ENCODE measurements at regions not wholly inside any gene's neighbourhood (a gene's known extent, or its start where the extent isn't known, plus 50 kb on each side); places are given as distances from the start of the nearest gene placed in this dataset.

- no peak for DNase-seq (ENCODE audit: low read depth)
Observed at GRCh38 chr14:29278301-29279263, 512.0 kb downstream of the FOXG1 start.

DNA sequence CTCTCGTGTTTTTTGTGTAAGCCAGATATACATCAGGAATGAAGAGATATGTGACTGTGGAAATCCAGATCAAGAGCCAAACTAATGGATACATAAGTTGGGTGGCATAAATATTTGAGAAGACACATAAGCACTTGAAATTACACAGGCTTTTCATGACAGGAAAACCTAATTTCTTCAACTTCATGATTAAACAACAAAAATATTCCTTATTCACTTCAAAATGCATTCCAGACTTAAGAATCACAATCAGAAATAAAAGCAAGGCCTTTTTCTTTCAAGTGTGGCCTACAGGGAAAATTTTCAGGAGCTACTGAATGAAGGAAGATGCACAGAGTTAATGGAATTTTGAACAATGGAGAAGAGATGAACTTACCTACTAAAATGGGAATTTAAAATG lies 515.6 kb downstream of the FOXG1 start:
- no peak for DNase-seq (ENCODE audit: low read depth)

GRCh38 chr14:29290441-29290840 lies 523.9 kb downstream of the FOXG1 start:
- DNase-seq (ENCODE audit: low read depth): no peak

DNA sequence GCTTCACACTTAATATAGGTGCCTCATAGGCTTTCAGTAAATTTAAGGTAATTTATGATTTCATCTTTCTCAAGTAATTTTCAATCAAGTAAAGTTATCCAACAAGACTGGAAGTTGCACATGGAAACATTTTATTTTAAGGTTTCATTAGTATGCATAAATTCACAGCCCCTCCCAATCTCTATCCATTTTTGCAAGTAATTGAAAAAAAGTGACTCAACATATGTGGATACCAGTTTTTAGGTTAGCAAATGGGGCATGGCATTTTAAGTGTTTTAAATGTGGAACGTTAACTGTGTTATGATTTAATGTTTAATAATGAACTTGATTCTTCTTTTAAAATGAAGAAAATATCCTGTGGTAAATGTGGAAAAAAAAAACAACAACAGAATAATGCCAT lies 532.8 kb downstream of the FOXG1 start:
- no peak for DNase-seq (ENCODE audit: low read depth)

GRCh38 chr14:29301571-29301970 lies 535.0 kb downstream of the FOXG1 start:
- no peak for DNase-seq (ENCODE audit: low read depth)

DNA sequence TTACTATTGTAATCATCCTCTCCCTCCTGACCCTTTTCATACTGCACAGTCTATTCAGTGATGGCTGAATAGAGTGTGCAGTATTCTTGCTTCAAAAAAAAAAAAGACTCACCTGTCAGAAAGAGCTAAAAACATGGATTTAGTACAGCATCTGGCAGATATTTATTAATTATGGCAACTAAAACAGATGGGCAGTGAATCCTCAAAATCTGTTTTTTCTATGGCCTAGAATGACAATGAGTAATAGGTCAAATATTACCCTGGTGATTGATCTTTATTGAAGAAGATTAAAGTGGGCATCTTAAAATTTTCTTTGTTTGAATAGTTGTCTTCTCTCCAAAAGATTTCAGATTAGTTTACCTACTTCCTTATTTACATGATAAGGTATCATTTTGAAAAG lies 543.6 kb downstream of the FOXG1 start:
- DNase-seq (ENCODE audit: low read depth): no peak

GRCh38 chr14:29310757-29311156 lies 544.2 kb downstream of the FOXG1 start:
- DNase-seq (ENCODE audit: low read depth): peak; percentile 32

GRCh38 chr14:29311983-29312382 lies 545.4 kb downstream of the FOXG1 start:
- DNase-seq (ENCODE audit: low read depth): peak; percentile 3

- DNase-seq (ENCODE audit: low read depth): no peak
Observed at GRCh38 chr14:29316936-29317335, 550.3 kb downstream of the FOXG1 start.

DNA sequence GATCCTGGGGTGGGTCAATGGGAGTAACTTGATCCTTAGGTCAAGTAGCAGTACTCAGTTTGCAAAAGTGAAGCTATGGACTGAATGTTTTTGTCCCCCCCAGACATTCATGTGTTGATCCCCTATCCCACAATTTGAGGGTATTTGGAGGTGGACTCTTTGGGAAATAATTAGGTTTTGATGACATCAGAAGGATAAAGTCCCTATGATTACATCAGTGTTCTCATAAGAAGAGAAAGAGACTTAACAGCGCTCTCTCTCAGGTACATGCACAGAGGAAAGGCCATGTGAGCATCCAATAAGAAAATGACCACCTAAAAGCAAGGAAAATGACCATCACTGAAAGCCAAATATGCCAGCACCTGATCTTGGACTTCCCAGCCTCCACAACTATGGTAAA lies 550.8 kb downstream of the FOXG1 start:
- DNase-seq (ENCODE audit: low read depth): no peak

DNA sequence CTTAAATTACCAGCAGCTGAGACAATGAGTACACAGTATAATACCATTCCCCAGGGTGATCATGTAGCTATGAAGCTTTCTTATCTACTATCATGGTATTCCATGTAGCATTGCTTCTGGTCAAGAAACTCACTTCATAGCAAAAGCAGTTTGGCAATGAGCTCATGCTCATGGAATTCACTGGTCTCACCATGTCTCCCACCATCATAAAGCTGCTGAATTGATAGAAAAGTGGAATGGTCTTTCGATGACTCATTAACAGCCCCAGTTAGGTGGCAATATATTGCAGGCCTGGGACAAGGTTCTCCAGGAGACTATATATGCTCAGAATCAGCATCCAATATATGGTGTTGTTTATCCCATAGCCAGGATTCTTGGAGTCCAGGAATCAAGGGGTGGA lies 553.7 kb downstream of the FOXG1 start:
- no peak for DNase-seq (ENCODE audit: low read depth)

DNA sequence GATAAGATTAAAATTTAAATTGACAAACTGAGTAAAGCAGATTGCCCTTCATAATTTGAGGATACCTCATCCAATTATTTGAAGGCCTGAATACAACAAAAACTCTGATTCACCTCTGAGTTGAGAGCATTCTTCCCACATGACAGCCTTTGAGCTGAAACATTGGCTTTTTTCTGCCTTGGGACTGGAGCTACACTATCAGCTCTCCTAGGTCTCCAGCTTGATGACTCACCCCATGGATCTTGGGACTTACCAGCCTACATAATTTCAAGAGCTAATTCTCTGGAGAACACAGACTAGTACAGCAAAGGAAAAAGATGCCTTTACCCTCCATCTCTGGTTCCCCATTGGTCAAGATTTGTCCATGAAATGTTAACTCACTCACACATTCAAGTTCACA lies 555.1 kb downstream of the FOXG1 start:
- peak; percentile 18 for DNase-seq (ENCODE audit: low read depth)

- peak; percentile 80 for DNase-seq (ENCODE audit: low read depth)
Observed at GRCh38 chr14:29339494-29340172, 573.0 kb downstream of the FOXG1 start.

GRCh38 chr14:29348504-29348903 lies 579.1 kb downstream of the PRKD1 start:
- no peak for DNase-seq (ENCODE audit: low read depth)

- DNase-seq (ENCODE audit: low read depth): no peak
Observed at GRCh38 chr14:29350496-29350895, 577.2 kb downstream of the PRKD1 start.

- no peak for DNase-seq (ENCODE audit: low read depth)
Observed at GRCh38 chr14:29351996-29352705, 575.5 kb downstream of the PRKD1 start.

GRCh38 chr14:29352706-29353080 lies 575.0 kb downstream of the PRKD1 start:
- no peak for DNase-seq (ENCODE audit: low read depth)

- no peak for DNase-seq (ENCODE audit: low read depth)
Observed at GRCh38 chr14:29353513-29353912, 574.1 kb downstream of the PRKD1 start.

- DNase-seq (ENCODE audit: low read depth): peak; percentile 45
Observed at GRCh38 chr14:29354486-29354885, 573.2 kb downstream of the PRKD1 start.

GRCh38 chr14:29355331-29355730 lies 572.3 kb downstream of the PRKD1 start:
- no peak for DNase-seq (ENCODE audit: low read depth)

DNA sequence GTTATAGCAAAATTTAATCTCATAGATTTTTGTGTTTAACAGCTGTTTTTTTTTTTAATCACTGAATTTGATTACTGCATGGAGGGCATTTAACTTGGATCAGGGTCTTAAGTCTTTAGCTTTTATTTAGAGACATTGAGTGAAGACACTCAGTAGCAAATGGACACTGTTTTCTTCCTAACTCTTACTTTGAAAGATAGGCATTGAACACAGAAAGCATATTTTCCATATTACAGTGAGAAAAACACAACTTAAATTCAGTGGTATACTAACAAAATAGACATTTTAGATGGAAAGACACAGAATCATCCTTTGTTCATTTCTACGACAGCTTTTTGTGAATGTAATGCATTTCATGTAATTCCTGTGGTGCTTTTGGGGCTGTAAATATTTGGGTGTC lies 571.8 kb downstream of the PRKD1 start:
- no peak for DNase-seq (ENCODE audit: low read depth)

DNA sequence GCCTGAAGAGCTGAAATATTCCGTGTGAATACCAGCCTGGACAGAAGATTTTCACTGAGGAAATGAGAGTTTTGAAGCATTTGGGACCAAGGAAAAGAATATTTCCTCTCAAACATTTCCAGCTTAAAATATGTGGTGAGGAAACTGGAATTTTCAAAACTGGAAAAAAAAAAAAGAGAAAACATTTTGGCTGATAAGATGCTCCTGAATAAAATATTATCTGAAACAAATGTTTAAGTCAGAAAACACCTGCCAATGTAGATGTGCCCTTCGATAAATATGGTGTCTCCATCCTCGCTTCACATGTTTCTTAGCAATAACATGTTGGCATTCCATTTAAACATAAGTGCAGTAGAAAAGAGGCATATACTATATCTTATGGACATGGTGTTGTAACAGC lies 567.0 kb downstream of the PRKD1 start:
- DNase-seq (ENCODE audit: low read depth): no peak

GRCh38 chr14:29370024-29370423 lies 557.6 kb downstream of the PRKD1 start:
- no peak for DNase-seq (ENCODE audit: low read depth)
